ENCODE measurements at regions not wholly inside any gene's neighbourhood (a gene's known extent, or its start where the extent isn't known, plus 50 kb on each side); places are given as distances from the start of the nearest gene placed in this dataset.

DNA sequence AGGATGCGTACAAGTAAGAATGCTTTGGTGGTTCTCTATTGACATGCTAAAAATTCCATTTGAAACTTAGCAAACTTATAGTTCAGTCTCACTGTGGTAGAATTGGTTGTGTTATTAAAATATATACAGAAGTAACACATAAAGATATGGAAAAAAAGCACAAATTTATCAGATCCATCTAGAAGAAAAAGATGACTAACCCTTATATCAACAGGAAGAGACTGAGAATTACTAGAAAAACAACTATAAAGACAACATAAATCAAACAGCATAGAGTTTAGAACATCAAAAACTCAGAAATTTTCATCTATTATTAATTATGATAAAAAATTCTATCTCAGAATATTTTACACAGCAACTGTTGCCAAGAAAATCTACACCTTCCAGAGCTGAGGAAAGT lies 491.0 kb downstream of the ETNK1 start:
- TF ChIP-seq, protein P1, sequence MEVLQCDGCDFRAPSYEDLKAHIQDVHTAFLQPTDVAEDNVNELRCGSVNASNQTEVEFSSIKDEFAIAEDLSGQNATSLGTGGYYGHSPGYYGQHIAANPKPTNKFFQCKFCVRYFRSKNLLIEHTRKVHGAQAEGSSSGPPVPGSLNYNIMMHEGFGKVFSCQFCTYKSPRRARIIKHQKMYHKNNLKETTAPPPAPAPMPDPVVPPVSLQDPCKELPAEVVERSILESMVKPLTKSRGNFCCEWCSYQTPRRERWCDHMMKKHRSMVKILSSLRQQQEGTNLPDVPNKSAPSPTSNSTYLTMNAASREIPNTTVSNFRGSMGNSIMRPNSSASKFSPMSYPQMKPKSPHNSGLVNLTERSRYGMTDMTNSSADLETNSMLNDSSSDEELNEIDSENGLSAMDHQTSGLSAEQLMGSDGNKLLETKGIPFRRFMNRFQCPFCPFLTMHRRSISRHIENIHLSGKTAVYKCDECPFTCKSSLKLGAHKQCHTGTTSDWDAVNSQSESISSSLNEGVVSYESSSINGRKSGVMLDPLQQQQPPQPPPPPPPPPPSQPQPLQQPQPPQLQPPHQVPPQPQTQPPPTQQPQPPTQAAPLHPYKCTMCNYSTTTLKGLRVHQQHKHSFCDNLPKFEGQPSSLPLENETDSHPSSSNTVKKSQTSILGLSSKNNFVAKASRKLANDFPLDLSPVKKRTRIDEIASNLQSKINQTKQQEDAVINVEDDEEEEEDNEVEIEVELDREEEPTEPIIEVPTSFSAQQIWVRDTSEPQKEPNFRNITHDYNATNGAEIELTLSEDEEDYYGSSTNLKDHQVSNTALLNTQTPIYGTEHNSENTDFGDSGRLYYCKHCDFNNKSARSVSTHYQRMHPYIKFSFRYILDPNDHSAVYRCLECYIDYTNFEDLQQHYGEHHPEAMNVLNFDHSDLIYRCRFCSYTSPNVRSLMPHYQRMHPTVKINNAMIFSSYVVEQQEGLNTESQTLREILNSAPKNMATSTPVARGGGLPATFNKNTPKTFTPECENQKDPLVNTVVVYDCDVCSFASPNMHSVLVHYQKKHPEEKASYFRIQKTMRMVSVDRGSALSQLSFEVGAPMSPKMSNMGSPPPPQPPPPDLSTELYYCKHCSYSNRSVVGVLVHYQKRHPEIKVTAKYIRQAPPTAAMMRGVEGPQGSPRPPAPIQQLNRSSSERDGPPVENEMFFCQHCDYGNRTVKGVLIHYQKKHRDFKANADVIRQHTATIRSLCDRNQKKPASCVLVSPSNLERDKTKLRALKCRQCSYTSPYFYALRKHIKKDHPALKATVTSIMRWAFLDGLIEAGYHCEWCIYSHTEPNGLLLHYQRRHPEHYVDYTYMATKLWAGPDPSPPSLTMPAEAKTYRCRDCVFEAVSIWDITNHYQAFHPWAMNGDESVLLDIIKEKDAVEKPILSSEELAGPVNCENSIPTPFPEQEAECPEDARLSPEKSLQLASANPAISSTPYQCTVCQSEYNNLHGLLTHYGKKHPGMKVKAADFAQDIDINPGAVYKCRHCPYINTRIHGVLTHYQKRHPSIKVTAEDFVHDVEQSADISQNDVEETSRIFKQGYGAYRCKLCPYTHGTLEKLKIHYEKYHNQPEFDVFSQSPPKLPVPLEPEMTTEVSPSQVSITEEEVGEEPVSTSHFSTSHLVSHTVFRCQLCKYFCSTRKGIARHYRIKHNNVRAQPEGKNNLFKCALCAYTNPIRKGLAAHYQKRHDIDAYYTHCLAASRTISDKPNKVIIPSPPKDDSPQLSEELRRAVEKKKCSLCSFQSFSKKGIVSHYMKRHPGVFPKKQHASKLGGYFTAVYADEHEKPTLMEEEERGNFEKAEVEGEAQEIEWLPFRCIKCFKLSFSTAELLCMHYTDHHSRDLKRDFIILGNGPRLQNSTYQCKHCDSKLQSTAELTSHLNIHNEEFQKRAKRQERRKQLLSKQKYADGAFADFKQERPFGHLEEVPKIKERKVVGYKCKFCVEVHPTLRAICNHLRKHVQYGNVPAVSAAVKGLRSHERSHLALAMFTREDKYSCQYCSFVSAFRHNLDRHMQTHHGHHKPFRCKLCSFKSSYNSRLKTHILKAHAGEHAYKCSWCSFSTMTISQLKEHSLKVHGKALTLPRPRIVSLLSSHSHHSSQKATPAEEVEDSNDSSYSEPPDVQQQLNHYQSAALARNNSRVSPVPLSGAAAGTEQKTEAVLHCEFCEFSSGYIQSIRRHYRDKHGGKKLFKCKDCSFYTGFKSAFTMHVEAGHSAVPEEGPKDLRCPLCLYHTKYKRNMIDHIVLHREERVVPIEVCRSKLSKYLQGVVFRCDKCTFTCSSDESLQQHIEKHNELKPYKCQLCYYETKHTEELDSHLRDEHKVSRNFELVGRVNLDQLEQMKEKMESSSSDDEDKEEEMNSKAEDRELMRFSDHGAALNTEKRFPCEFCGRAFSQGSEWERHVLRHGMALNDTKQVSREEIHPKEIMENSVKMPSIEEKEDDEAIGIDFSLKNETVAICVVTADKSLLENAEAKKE (CRISPR knock-in tag; IDR thresholded peaks at IDR 0.05): no peak
- TF ChIP-seq, protein P2, sequence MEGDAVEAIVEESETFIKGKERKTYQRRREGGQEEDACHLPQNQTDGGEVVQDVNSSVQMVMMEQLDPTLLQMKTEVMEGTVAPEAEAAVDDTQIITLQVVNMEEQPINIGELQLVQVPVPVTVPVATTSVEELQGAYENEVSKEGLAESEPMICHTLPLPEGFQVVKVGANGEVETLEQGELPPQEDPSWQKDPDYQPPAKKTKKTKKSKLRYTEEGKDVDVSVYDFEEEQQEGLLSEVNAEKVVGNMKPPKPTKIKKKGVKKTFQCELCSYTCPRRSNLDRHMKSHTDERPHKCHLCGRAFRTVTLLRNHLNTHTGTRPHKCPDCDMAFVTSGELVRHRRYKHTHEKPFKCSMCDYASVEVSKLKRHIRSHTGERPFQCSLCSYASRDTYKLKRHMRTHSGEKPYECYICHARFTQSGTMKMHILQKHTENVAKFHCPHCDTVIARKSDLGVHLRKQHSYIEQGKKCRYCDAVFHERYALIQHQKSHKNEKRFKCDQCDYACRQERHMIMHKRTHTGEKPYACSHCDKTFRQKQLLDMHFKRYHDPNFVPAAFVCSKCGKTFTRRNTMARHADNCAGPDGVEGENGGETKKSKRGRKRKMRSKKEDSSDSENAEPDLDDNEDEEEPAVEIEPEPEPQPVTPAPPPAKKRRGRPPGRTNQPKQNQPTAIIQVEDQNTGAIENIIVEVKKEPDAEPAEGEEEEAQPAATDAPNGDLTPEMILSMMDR (conservative IDR thresholded peaks at IDR 0.05; ENCODE audit: low read depth in 2 of 2): no peak
- TF ChIP-seq EZH2 (IDR thresholded peaks at IDR 0.05; ENCODE audit: low read depth, unreplicated experiment) (no peak), POLR2AphosphoS5 (IDR thresholded peaks at IDR 0.05; ENCODE audit: low read depth) (no peak), EZH2phosphoT487 (IDR thresholded peaks at IDR 0.05; ENCODE audit: unreplicated experiment) (no peak)
- TF ChIP-seq, protein P3, sequence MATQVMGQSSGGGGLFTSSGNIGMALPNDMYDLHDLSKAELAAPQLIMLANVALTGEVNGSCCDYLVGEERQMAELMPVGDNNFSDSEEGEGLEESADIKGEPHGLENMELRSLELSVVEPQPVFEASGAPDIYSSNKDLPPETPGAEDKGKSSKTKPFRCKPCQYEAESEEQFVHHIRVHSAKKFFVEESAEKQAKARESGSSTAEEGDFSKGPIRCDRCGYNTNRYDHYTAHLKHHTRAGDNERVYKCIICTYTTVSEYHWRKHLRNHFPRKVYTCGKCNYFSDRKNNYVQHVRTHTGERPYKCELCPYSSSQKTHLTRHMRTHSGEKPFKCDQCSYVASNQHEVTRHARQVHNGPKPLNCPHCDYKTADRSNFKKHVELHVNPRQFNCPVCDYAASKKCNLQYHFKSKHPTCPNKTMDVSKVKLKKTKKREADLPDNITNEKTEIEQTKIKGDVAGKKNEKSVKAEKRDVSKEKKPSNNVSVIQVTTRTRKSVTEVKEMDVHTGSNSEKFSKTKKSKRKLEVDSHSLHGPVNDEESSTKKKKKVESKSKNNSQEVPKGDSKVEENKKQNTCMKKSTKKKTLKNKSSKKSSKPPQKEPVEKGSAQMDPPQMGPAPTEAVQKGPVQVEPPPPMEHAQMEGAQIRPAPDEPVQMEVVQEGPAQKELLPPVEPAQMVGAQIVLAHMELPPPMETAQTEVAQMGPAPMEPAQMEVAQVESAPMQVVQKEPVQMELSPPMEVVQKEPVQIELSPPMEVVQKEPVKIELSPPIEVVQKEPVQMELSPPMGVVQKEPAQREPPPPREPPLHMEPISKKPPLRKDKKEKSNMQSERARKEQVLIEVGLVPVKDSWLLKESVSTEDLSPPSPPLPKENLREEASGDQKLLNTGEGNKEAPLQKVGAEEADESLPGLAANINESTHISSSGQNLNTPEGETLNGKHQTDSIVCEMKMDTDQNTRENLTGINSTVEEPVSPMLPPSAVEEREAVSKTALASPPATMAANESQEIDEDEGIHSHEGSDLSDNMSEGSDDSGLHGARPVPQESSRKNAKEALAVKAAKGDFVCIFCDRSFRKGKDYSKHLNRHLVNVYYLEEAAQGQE (IDR thresholded peaks at IDR 0.05; ENCODE audit: unreplicated experiment): no peak

All from GM23338 (cell line).